ENCODE measurements at regions not wholly inside any gene's neighbourhood (a gene's known extent, or its start where the extent isn't known, plus 50 kb on each side); places are given as distances from the start of the nearest gene placed in this dataset.

DNA sequence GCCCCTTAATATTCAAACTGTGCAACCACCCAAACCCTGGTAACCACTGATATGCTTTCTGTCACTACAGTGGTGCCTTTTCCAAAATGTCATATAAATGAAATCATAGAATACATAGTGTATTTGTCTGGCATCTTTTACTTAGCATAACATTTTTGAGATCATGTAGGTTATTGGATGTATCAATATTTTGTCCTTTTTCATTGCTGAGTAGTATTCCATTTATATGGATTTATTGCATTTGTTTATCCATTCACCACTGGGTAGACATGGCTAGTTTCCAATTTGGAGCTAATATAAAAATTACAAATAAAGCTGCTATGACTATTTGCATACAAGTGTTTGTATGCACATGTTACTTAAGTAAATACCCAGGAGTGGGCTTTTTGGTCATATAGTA lies 121.6 kb downstream of the TMEM144 start:
- TF ChIP-seq, protein P1, sequence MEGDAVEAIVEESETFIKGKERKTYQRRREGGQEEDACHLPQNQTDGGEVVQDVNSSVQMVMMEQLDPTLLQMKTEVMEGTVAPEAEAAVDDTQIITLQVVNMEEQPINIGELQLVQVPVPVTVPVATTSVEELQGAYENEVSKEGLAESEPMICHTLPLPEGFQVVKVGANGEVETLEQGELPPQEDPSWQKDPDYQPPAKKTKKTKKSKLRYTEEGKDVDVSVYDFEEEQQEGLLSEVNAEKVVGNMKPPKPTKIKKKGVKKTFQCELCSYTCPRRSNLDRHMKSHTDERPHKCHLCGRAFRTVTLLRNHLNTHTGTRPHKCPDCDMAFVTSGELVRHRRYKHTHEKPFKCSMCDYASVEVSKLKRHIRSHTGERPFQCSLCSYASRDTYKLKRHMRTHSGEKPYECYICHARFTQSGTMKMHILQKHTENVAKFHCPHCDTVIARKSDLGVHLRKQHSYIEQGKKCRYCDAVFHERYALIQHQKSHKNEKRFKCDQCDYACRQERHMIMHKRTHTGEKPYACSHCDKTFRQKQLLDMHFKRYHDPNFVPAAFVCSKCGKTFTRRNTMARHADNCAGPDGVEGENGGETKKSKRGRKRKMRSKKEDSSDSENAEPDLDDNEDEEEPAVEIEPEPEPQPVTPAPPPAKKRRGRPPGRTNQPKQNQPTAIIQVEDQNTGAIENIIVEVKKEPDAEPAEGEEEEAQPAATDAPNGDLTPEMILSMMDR (IDR thresholded peaks at IDR 0.05; ENCODE audit: poor library complexity), result no peak
- TF ChIP-seq EZH2 (IDR thresholded peaks at IDR 0.05; ENCODE audit: borderline replicate concordance) (no peak), EZH2phosphoT487 (IDR thresholded peaks at IDR 0.05; ENCODE audit: low read depth, severe bottlenecking, unreplicated experiment) (no peak)
